GM19035 (cell line): ENCODE measurements at regions not wholly inside any gene's neighbourhood (a gene's known extent, or its start where the extent isn't known, plus 50 kb on each side); places are given as distances from the start of the nearest gene placed in this dataset.

Experiments
- ATAC-seq: cut with Tn5 transposase; IDR thresholded peaks from one replicate; pipeline ENCODE4 v1.9.1; 2021; ENCODE audit not compliant: unreplicated experiment

- no peak for ATAC-seq
Measured at GRCh38 chr17:33473061-33473460, 180.0 kb upstream of the ASIC2 start.

GRCh38 chr17:33474789-33475188, 181.7 kb upstream of the ASIC2 start:
- ATAC-seq = no peak

GRCh38 chr17:33475594-33475993, 182.5 kb upstream of the ASIC2 start:
- ATAC-seq = no peak

GRCh38 chr17:33481652-33482051, 188.6 kb upstream of the ASIC2 start:
- ATAC-seq = no peak

- no peak for ATAC-seq
Measured at GRCh38 chr17:33482636-33483035, 189.5 kb upstream of the ASIC2 start.

- ATAC-seq = no peak
Measured at GRCh38 chr17:33484559-33484958, 191.5 kb upstream of the ASIC2 start.

- ATAC-seq = no peak
Measured at GRCh38 chr17:33486135-33486885, 193.2 kb upstream of the ASIC2 start.

GRCh38 chr17:33487187-33487879, 194.2 kb upstream of the ASIC2 start:
- no peak for ATAC-seq

- ATAC-seq = no peak
Measured at GRCh38 chr17:33491871-33492481, 198.9 kb upstream of the ASIC2 start.

- ATAC-seq = no peak
Measured at GRCh38 chr17:33492731-33493265, 199.7 kb upstream of the ASIC2 start.

GRCh38 chr17:33493566-33493965, 200.5 kb upstream of the ASIC2 start:
- ATAC-seq = no peak

GRCh38 chr17:33494151-33494550, 201.1 kb upstream of the ASIC2 start:
- no peak for ATAC-seq

- no peak for ATAC-seq
Measured at GRCh38 chr17:33497623-33498022, 204.5 kb upstream of the ASIC2 start.

GRCh38 chr17:33498069-33498468, 205.0 kb upstream of the ASIC2 start:
- ATAC-seq = no peak

- no peak for ATAC-seq
Measured at GRCh38 chr17:33499040-33499439, 205.9 kb upstream of the ASIC2 start.

- ATAC-seq = no peak
Measured at GRCh38 chr17:33500151-33500550, 207.1 kb upstream of the ASIC2 start.

GRCh38 chr17:33501185-33501584, 208.1 kb upstream of the ASIC2 start:
- no peak for ATAC-seq

- ATAC-seq = no peak
Measured at GRCh38 chr17:33504571-33504970, 211.5 kb upstream of the ASIC2 start.

GRCh38 chr17:33506889-33507650, 214.0 kb upstream of the ASIC2 start:
- ATAC-seq = no peak

- ATAC-seq = no peak
Measured at GRCh38 chr17:33508215-33508614, 215.1 kb upstream of the ASIC2 start.

GRCh38 chr17:33509331-33509730, 216.2 kb upstream of the ASIC2 start:
- ATAC-seq = no peak
